Aorta (tissue), 5 donors: ENCODE measurements at regions not wholly inside any gene's neighbourhood (a gene's known extent, or its start where the extent isn't known, plus 50 kb on each side); places are given as distances from the start of the nearest gene placed in this dataset.

Experiments
- ATAC-seq: fragments of 200-7000 bp; cut with Tn5 transposase; one replicate; pipeline ENCODE4 v1.9.1; 2022; ENCODE audit warnings: moderate library complexity; ENCODE audit not compliant: low FRiP score
- DNase-seq, 2 donors: peaks; one replicate each; pipeline ENCODE4 v3.0.0-alpha.2; 2020
- H3K27ac ChIP-seq, 2 donors: one replicate each; pipeline ENCODE4 v1.5.1; 2013; ENCODE audit warnings: low read length in 2 of 2, mild to moderate bottlenecking in 2 of 2, moderate library complexity in 2 of 2, control low read depth in 1 of 2, inconsistent platforms in 1 of 2, low read depth in 1 of 2
- H3K27me3 ChIP-seq, 2 donors: one replicate each; pipeline ENCODE4 v1.6.1; 2013; ENCODE audit warnings: control low read depth in 1 of 2, low read length in 1 of 2, mild to moderate bottlenecking in 1 of 2, moderate library complexity in 1 of 2; ENCODE audit not compliant: insufficient read depth in 2 of 2, control insufficient read depth in 1 of 2
- H3K36me3 ChIP-seq, 2 donors: one replicate each; pipeline ENCODE4 v1.6.1; 2013; ENCODE audit warnings: control low read depth in 1 of 2, low read length in 1 of 2, mild to moderate bottlenecking in 1 of 2; ENCODE audit not compliant: insufficient read depth in 2 of 2, control insufficient read depth in 1 of 2
- H3K4me1 ChIP-seq, 2 donors: one replicate each; pipeline ENCODE4 v1.6.1; 2013; ENCODE audit warnings: low read length in 2 of 2, control low read depth in 1 of 2, mild to moderate bottlenecking in 1 of 2, moderate library complexity in 1 of 2; ENCODE audit not compliant: insufficient read depth in 2 of 2, control insufficient read depth in 1 of 2
- H3K4me3 ChIP-seq, 2 donors: one replicate each; pipeline ENCODE4 v1.5.1; 2013; ENCODE audit warnings: low read length in 2 of 2, control low read depth in 1 of 2, mild to moderate bottlenecking in 1 of 2
- H3K9me3 ChIP-seq: one replicate; pipeline ENCODE4 v1.6.1; 2013; ENCODE audit warnings: mild to moderate bottlenecking, low read length; ENCODE audit not compliant: control insufficient read depth
- WGBS, 2 donors: extraction: QIAGEN DNeasy Blood & Tissue Kit; methylation state at CpG; one replicate each; pipeline ENCODE4 v1.1.7; 2013; 5-methylcytosine and 5-hydroxymethylcytosine counted together
- intact Hi-C, 2 donors: fragments of 100-400 bp; cut with DNase I; formaldehyde crosslinking; loops; one replicate each; pipeline versions ENCODE4 v1.14.2 to v1.15.0; 2022
- donor health status: healthy with polysubstance abuse.
- donor health status: Bipolar disorder and iron deficiency.
- donor health status: DM: no; HTN: no; CAD: no.
- donor health status: DM: no; HTN: no; CAD: no.
- donor health status: DM: yes; HTN: yes; CAD: no.

GRCh38 chr16:61382435-61382834, 653.8 kb downstream of the CDH8 start:
- H3K36me3 ChIP-seq, result no peaks in the 10 kb centered on the region
- H3K4me1 ChIP-seq, result no peaks in the 10 kb centered on the region
- ATAC-seq (no peak), DNase-seq (no peak)
- H3K4me3 ChIP-seq, result no peak overlapping the region
- intact Hi-C loops, result no loop called here
- no peak overlapping the region for H3K27ac ChIP-seq
- H3K27me3 ChIP-seq, result no peaks in the 10 kb centered on the region
- no peaks in the 10 kb centered on the region for H3K9me3 ChIP-seq

GRCh38 chr16:61379311-61379710, 656.9 kb downstream of the CDH8 start:
- Histone ChIP-seq H3K27ac (no peak overlapping the region), H3K4me3 (no peak overlapping the region), H3K27me3 (no peaks in the 10 kb centered on the region), H3K9me3 (no peaks in the 10 kb centered on the region), H3K36me3 (no peaks in the 10 kb centered on the region), H3K4me1 (no peaks in the 10 kb centered on the region)
- ATAC-seq, result no peak
- DNase-seq, result no peak
- 60 to 75% methylated on average over 2 of the region's 2 CpGs for WGBS, 2 donors
- intact Hi-C loops, result no loop called here

DNA sequence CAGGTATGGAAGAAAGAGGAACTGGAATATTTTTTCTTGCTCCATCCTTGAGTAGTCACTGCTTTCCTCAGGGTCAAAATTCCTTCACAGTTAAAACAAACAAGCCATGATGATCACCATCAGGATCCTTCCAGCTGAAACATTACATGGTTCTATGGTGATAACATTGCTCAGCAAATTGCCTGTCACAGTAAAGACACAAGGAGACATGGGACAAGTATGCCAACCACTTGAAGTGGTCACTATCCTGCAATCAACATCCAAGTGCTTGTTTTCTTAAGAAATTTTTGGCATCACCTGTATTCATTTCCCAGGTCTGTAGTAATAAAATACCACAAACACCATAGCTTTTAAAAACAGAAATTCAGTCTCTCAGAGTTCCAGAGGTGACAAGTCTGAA, 662.2 kb downstream of the CDH8 start:
- no peaks in the 10 kb centered on the region for H3K9me3 ChIP-seq
- ATAC-seq (no peak), DNase-seq (no peak)
- intact Hi-C loops, result no loop called here
- H3K27ac ChIP-seq, result no peak overlapping the region
- H3K4me1 ChIP-seq, result no peaks in the 10 kb centered on the region
- H3K27me3 ChIP-seq, result no peaks in the 10 kb centered on the region
- no peak overlapping the region for H3K4me3 ChIP-seq
- H3K36me3 ChIP-seq, result no peaks in the 10 kb centered on the region

GRCh38 chr16:61371881-61372280, 664.4 kb downstream of the CDH8 start:
- Histone ChIP-seq H3K27me3 (no peaks in the 10 kb centered on the region), H3K4me3 (no peak overlapping the region), H3K36me3 (no peaks in the 10 kb centered on the region), H3K27ac (no peak overlapping the region), H3K9me3 (no peaks in the 10 kb centered on the region), H3K4me1 (no peaks in the 10 kb centered on the region)
- ATAC-seq (no peak), DNase-seq (no peak)
- intact Hi-C loops, result no loop called here

GRCh38 chr16:61371388-61371787, 664.9 kb downstream of the CDH8 start:
- ATAC-seq, result no peak
- H3K27ac ChIP-seq, result no peak overlapping the region
- H3K4me1 ChIP-seq, result no peaks in the 10 kb centered on the region
- DNase-seq, result no peak
- intact Hi-C loops, result no loop called here
- no peaks in the 10 kb centered on the region for H3K27me3 ChIP-seq
- H3K36me3 ChIP-seq, result no peaks in the 10 kb centered on the region
- 52 to 63% methylated on average over 2 of the region's 2 CpGs for WGBS, 2 donors
- H3K4me3 ChIP-seq, result no peak overlapping the region
- H3K9me3 ChIP-seq, result no peaks in the 10 kb centered on the region

GRCh38 chr16:61370564-61370963, 665.7 kb downstream of the CDH8 start:
- intact Hi-C loops, result no loop called here
- DNase-seq (no peak), ATAC-seq (no peak)
- Histone ChIP-seq H3K9me3 (no peaks in the 10 kb centered on the region), H3K4me3 (no peak overlapping the region), H3K4me1 (no peaks in the 10 kb centered on the region), H3K27me3 (no peaks in the 10 kb centered on the region), H3K36me3 (no peaks in the 10 kb centered on the region), H3K27ac (no peak overlapping the region)
- WGBS, 2 donors, result 66 to 72% methylated on average over 2 of the region's 2 CpGs

- 60 to 67% methylated on average over 2 of the region's 2 CpGs for WGBS, 2 donors
- intact Hi-C loops, result no loop called here
Observed at GRCh38 chr16:61366006-61366405, 670.2 kb downstream of the CDH8 start.

DNA sequence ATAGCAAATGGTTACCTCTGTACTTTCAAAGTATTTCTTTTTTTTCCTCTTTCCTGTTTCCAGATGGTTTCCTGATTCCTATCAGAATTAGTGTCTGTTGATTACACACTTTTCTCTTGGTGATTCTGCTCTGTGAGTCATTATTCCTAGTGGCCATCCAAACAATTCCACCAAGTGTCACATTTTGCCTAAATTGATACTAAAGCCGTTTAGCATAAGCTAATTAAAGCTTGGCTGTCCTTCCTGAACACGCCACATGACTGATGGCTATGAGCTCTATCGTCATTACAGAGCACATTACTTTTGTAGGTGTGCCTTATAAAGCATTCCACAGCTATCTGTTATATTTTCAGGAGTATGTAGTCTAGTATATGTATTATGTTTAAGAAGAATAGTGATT, 671.2 kb downstream of the CDH8 start:
- Histone ChIP-seq H3K4me3 (no peak overlapping the region), H3K4me1 (no peaks in the 10 kb centered on the region), H3K9me3 (peaks cover 1% of the 10 kb centered on the region), H3K27me3 (no peaks in the 10 kb centered on the region), H3K27ac (no peak overlapping the region), H3K36me3 (no peaks in the 10 kb centered on the region)
- intact Hi-C loops, result no loop called here
- no peak for ATAC-seq
- WGBS, 2 donors, result 54 to 55% methylated on average over 3 of the region's 3 CpGs
- DNase-seq, result no peak

More at GRCh38 chr16:61366006-61366405, 670.2 kb downstream of the CDH8 start:
- peaks cover 1% of the 10 kb centered on the region for H3K9me3 ChIP-seq
- no peak overlapping the region for H3K4me3 ChIP-seq
- no peak overlapping the region for H3K27ac ChIP-seq
- H3K4me1 ChIP-seq, result no peaks in the 10 kb centered on the region
- ATAC-seq (no peak), DNase-seq (no peak)
- H3K36me3 ChIP-seq, result no peaks in the 10 kb centered on the region
- no peaks in the 10 kb centered on the region for H3K27me3 ChIP-seq

- no peaks in the 10 kb centered on the region for H3K27me3 ChIP-seq
- H3K9me3 ChIP-seq, result peaks cover 1% of the 10 kb centered on the region
- ATAC-seq, result no peak
- no peak overlapping the region for H3K4me3 ChIP-seq
- no peaks in the 10 kb centered on the region for H3K4me1 ChIP-seq
- H3K36me3 ChIP-seq, result no peaks in the 10 kb centered on the region
- no peak overlapping the region for H3K27ac ChIP-seq
- intact Hi-C loops, result no loop called here
- no peak for DNase-seq
- WGBS, 2 donors, result 91% methylated on average over 4 of the region's 4 CpGs
Observed at GRCh38 chr16:61362585-61362984, 673.7 kb downstream of the CDH8 start.

DNA sequence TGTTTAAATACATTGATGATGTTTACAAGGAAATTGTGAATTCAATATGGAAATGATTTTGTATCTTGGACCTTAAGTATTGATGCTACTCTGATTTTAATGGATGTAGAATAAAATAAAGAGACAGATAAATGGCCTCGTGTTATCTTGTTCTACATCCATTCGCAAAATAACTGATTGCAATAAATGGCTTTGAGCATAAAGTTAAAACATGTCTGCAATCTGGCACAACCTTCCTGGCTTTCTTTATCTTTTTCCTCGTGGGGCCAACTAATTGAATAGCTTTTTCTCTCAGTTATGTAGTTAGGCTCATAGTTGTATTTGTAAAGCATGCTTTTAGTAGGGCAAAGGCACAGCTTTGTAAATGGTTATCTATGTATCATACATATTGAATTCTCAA, 691.4 kb downstream of the CDH8 start:
- Histone ChIP-seq H3K27me3 (no peaks in the 10 kb centered on the region), H3K36me3 (no peaks in the 10 kb centered on the region), H3K27ac (no peak overlapping the region), H3K9me3 (no peaks in the 10 kb centered on the region), H3K4me3 (no peak overlapping the region), H3K4me1 (no peaks in the 10 kb centered on the region)
- no peak for ATAC-seq
- WGBS, 2 donors, result 57 to 60% methylated on average over 3 of the region's 3 CpGs
- intact Hi-C loops, result no loop called here
- no peak for DNase-seq
